Stimulated activated CD8-positive, alpha-beta memory T cell treated with anti-CD3 and anti-CD28 coated beads, Interleukin-4, amount 100 ng/mL, for 48 hours (primary cell): ENCODE measurements at regions not wholly inside any gene's neighbourhood (a gene's known extent, or its start where the extent isn't known, plus 50 kb on each side); places are given as distances from the start of the nearest gene placed in this dataset.
"Not testable (repeated sequence)": the region's sequence is repeated elsewhere in the genome, so short reads cannot be mapped to it uniquely, and the experiment has no call there.

ENCODE experiments used
- DNase-seq: peaks from one replicate; pipeline ENCODE4 v3.0.0-alpha.2; 2020

- DNase-seq: not testable (repeated sequence)
Measured at GRCh38 chr2:111455016-111456015, 334.6 kb downstream of the BCL2L11 start.

DNA sequence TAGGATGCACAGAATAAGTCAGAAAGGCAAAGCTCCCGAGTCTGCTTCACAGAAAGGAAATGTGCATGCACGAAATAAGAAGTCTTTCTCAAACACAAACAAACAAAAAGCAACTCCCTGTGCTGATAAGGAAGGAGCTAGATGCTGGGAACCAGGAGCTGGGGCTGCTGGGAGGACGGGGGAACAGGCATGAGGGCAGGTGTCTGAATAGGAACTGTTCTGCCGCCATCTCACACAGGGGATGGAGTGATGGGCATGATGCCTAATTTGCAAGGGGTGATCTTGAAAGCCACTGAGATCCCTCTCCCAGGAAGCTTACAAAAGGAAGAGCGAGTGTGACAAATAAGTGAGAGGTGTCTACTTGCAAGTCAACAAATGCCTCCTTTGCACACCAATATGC is 336.5 kb downstream of the BCL2L11 start:
- DNase-seq: not testable (repeated sequence)

- not testable (repeated sequence) for DNase-seq
Measured at GRCh38 chr2:111460901-111461300, 340.2 kb downstream of the BCL2L11 start.

DNA sequence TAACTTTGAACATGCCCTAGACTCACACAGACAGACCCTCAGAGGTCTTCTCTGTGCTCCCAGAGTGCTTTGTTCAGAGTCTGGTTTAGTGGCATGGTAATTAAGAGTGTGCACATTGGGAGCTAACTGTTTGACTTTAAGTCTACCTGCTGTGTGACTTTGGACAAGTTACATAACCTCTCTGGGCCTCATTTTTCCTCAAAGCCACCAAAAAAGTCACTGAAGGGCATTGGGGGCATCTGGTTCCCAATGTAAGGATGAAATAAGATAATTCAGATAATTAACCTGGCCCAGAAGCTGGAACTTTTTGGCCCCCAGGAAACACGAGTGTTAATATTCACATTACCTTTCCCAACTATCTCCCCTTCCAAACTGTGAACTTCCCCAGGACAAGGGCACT is 341.1 kb downstream of the BCL2L11 start:
- DNase-seq: not testable (repeated sequence)

DNA sequence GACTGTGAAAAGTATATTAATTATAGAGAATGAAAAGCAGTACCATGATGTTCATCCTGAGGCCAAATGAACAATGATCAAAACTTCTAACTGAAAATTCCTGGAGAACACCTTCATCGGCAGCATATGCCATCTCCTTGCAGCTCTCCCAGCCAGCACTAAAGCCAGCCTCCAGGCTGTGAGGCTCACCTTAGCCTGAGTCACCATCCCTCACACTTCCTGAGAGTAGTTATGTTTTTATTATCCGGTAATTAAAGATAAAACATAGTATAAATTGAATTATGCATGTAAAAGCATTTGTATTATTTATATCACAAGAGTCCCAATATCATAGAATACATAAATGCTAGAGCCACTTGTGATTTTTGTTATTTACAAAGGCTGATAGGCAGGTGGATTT is 341.9 kb downstream of the BCL2L11 start:
- DNase-seq: not testable (repeated sequence)

- DNase-seq: not testable (repeated sequence)
Measured at GRCh38 chr2:111463238-111463848, 342.6 kb downstream of the BCL2L11 start.

DNA sequence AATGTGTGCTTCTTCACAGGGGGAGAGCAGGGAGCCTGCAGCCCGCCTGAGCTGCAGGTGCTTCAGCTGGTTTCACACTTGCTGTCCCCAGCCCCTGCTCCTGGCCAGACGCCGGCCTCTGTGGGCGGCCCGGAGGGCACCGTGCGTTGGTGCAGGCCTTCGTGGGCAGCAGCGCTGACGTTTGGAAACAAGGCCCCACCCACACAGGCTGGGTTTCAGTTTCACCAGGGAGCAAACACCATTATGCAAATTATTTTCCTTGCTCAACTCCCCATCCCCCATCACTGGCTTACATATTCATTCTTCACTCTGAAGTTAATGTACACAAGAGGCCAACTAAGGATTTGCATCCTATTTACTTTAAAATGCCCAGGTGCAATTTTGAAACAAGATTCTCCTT is 343.2 kb downstream of the BCL2L11 start:
- not testable (repeated sequence) for DNase-seq

GRCh38 chr2:111464367-111464766 is 343.7 kb downstream of the BCL2L11 start:
- not testable (repeated sequence) for DNase-seq

DNA sequence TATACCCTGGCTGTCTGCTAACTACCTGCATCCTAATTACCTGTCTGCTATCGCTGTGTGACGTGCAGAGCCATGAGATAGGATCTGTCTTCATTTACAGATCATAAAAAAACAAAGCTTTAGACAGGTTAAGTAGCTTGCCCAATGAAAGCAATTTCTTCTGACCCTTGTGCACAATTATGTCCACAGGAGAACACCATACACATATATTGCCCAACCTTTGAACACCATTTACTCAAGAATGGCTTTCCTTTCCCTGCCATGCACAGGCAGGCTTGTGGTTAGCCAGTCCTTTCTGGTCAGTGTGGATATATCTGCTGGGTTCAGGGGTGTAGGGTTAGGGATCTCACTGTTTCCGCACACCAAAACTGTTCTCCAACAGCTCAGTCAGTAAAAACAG is 344.8 kb downstream of the BCL2L11 start:
- not testable (repeated sequence) for DNase-seq

- not testable (repeated sequence) for DNase-seq
Measured at GRCh38 chr2:111466744-111467143, 346.0 kb downstream of the BCL2L11 start.

GRCh38 chr2:111470924-111471323 is 350.2 kb downstream of the BCL2L11 start:
- not testable (repeated sequence) for DNase-seq

DNA sequence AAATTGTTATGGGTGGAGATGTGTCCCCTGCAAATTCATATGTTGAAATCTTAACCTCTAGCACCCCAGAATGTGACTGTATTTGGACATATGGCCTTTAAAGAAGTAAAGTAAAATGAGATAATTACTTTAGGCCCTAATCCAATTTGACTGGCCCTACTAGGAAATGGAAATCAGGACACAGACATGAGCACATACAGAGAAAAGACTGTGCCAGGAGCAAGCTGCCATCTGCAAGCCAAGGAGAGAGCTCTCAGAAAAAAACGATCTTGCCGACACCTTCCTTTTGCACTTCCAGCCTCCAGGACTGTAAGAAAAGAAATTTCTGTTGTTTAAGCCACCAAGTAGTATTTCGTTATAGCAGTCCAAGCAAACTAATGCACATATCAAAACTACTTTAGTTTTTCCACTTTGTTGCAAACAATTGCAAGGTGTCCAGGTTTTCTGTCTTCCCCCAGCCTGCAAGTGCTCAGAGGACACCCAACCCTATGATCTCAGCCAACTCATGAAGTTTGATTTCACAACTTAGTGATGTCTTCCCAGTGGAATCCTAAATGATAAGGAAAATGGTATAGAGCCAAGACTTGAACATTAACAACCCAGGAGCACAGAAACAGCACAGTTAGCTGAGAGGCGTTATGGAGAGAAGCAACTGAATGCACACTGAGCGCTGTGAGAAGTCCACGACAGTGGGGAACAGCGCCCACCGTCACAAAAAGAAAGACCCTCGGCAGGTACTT is 351.2 kb downstream of the BCL2L11 start:
- DNase-seq: not testable (repeated sequence)

GRCh38 chr2:111472844-111473403 is 352.2 kb downstream of the BCL2L11 start:
- DNase-seq: not testable (repeated sequence)

GRCh38 chr2:111473522-111473921 is 352.8 kb downstream of the BCL2L11 start:
- DNase-seq: not testable (repeated sequence)

DNA sequence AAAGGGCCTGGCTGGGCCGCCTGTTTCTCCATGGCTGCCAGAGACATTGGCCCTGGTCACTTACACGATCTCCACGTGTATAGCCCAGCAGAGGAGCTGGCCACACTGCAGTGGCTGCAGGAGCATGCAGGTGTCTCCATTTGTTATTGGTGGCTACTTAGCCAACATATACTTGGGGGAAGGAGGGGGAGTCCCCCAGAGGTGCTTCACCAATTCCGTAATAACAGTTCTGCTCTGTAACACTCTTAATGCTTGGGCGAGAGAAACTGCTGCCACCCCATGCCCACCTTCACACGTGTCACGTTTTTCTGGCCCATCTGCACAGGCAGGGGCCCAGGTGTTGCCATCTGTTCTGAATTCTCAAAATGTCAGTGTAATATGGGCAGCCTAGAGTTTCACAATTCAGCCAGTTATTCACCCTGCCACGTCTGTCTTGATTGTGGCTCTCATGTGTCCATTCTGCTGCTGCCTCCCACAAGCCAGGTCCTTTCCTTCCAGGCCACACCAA is 353.5 kb downstream of the BCL2L11 start:
- DNase-seq: not testable (repeated sequence)

GRCh38 chr2:111478335-111478734 is 357.6 kb downstream of the BCL2L11 start:
- DNase-seq: not testable (repeated sequence)

- peak; percentile 61 for DNase-seq
Measured at GRCh38 chr2:111478871-111479318, 358.2 kb downstream of the BCL2L11 start.

DNA sequence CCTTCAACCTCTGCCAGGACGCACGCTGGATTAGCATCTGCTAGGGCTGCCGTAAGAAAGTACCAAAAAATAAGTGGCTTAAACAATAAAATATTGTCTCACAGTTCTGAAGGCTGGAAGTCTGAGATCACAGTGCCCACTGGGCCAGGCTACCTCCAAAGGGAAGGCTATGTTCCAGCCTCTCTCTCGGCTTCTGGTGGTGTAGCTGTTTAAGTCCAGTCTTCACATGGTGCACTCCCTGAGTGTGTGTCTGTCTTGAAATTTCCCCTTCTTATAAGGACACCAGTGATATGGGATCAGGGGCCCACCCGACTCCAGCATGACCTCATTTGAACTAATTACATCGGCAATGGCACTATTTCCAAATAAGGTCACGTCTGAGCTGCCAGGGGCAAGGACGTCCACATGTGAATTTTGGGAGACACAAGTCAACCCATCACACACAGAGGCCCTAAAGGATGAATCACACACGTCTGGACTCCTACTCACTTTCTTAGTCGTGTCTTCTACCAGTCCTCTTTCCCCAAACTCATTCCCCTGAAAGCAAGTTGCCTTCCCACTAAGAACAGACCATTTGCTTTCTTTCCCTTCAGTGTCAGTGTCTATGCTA is 359.4 kb downstream of the BCL2L11 start:
- DNase-seq: peak; percentile 60

DNA sequence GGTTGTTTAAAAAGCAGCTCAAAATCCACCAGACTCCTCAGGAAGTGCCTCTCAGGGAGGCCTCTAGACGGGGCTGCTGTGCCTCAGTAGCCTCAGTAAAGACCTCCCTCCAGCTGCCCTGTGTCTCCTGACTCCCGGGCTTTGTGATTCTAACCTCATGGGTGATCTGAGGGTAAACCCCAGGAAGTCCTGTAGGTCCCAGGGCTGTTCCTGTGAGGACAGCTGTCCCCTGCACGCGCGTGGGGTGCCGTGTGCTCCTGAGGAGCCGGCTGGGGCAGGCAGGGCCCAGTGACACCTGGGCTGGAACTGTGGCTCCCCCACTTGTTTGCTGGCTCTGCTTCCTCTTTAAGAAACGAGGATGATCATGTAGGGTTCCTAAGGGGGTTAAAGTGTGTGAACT is 359.9 kb downstream of the BCL2L11 start:
- not testable (repeated sequence) for DNase-seq

DNA sequence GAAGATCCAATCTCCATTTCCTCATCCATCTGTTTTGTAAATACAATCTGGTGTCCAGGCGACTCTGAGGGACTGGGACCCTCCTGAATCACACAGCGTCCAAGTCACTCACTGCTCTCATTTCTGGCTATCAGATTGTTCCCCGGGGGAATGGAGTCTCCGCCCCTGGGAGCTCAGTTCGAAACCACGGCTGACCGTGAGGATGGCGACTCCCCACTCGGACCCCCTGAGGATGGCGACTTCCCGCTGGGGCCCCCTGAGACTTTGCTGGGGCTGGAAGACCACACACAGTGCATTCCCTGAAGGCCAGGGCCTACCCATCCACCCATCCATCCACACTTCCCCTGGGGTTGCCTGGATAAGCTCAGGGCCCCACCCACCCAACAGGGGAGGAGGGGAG is 360.5 kb downstream of the BCL2L11 start:
- not testable (repeated sequence) for DNase-seq

GRCh38 chr2:111482987-111483679 is 362.4 kb downstream of the BCL2L11 start:
- not testable (repeated sequence) for DNase-seq
